PC-9 (cell line): ENCODE measurements at regions not wholly inside any gene's neighbourhood (a gene's known extent, or its start where the extent isn't known, plus 50 kb on each side); places are given as distances from the start of the nearest gene placed in this dataset.

Experiments used
- BruUV-seq: library from RNA; stranded (reverse); fragments of 400-500 nt; replicated peaks from 2 replicates; lab custom pipeline; 2021; lab: Mats Ljungman, UMichigan
- CTCF ChIA-PET: fragments of 300-600 bp; sonication (Branson Sonifier 250); formaldehyde crosslinking; loops from one replicate; lab custom pipeline; 2022; ENCODE audit warnings: antibody characterized with exemption; lab: Charles Lee
- POLR2A ChIA-PET: fragments of 300-600 bp; sonication (Branson Sonifier 250); formaldehyde crosslinking; loops from one replicate; lab custom pipeline; 2022; ENCODE audit warnings: antibody characterized with exemption; ENCODE audit not compliant: unreplicated experiment; lab: Charles Lee
- DNase-seq, 2 experiments: peaks; one replicate each; pipeline versions ENCODE4 v3.0.0 to v3.0.0-alpha.2; 2015 to 2022; ENCODE audit warnings: mixed read lengths in 1 of 2
- H2AFZ ChIP-seq: fragments of 200-600 bp; sonication (generic); 2 replicates; pipeline ENCODE4 v1.8.1; 2017; ENCODE audit warnings: antibody characterized with exemption
- H3F3A ChIP-seq: fragments of 200-600 bp; sonication (generic); 2 replicates; pipeline ENCODE4 v1.8.1; 2017; ENCODE audit warnings: antibody characterized with exemption, mild to moderate bottlenecking, low read depth; ENCODE audit not compliant: insufficient read depth
- H3K27ac ChIP-seq: fragments of 200-600 bp; sonication (generic); 2 replicates; pipeline ENCODE4 v1.6.1; 2016; ENCODE audit warnings: mixed run types
- H3K27me3 ChIP-seq: fragments of 200-600 bp; sonication (generic); 2 replicates; pipeline ENCODE4 v1.6.1; 2016; ENCODE audit warnings: low read depth, mixed run types; ENCODE audit not compliant: insufficient read depth
- H3K36me3 ChIP-seq: fragments of 200-600 bp; sonication (generic); 2 replicates; pipeline ENCODE4 v1.6.1; 2016; ENCODE audit warnings: low read depth, mixed run types
- H3K4me1 ChIP-seq: fragments of 200-600 bp; sonication (generic); replicated peaks from 2 replicates; pipeline ENCODE4 v1.6.1; 2016; ENCODE audit warnings: mixed run types; ENCODE audit not compliant: insufficient read depth
- H3K4me2 ChIP-seq: fragments of 200-600 bp; sonication (generic); 2 replicates; pipeline ENCODE4 v1.6.1; 2017; ENCODE audit warnings: mixed run types
- H3K4me3 ChIP-seq: fragments of 200-600 bp; sonication (generic); 2 replicates; pipeline ENCODE4 v1.6.1; 2016; ENCODE audit warnings: mixed run types
- H3K79me2 ChIP-seq: fragments of 200-600 bp; sonication (generic); 2 replicates; pipeline ENCODE4 v1.6.1; 2017; ENCODE audit warnings: low read depth, mixed run types
- H3K9me2 ChIP-seq: fragments of 200-600 bp; sonication (generic); 2 replicates; pipeline ENCODE4 v1.8.1; 2017; ENCODE audit warnings: mild to moderate bottlenecking; ENCODE audit not compliant: insufficient read depth
- H3K9me3 ChIP-seq: fragments of 200-600 bp; sonication (generic); 2 replicates; pipeline ENCODE4 v1.8.1; 2016; ENCODE audit warnings: low read depth; ENCODE audit not compliant: insufficient read depth
- H4K20me1 ChIP-seq: fragments of 200-600 bp; sonication (generic); 2 replicates; pipeline ENCODE4 v1.8.1; 2017; ENCODE audit not compliant: insufficient read depth
- CTCF ChIP-seq: fragments of 200-600 bp; sonication (generic); conservative IDR thresholded peaks from 2 replicates; pipeline ENCODE4 v1.6.1; 2017; ENCODE audit warnings: mixed run types, antibody characterized with exemption, mild to moderate bottlenecking, moderate library complexity
- EZH2 ChIP-seq: fragments of 200-600 bp; sonication (generic); IDR thresholded peaks from 2 replicates; pipeline ENCODE4 v1.8.0; 2017; ENCODE audit warnings: antibody characterized with exemption, low read depth
- intact Hi-C: fragments of 100-400 bp; cut with micrococcal nuclease; formaldehyde crosslinking; loops from one replicate; pipeline ENCODE4 v1.10.0; 2022; ENCODE audit not compliant: unreplicated experiment

GRCh38 chr4:110683601-110684000 is 60.7 kb upstream of the PITX2 start:
- no peak overlapping the region for H2AFZ ChIP-seq
- no peaks in the 10 kb centered on the region for H3K79me2 ChIP-seq
- POLR2A ChIA-PET = no interaction called here
- BruUV-seq = no TSS peak
- DNase-seq = no peak
- no peaks in the 10 kb centered on the region for H3K27me3 ChIP-seq
- no peaks in the 10 kb centered on the region for H3F3A ChIP-seq
- intact Hi-C loops = no loop called here
- H3K4me1 ChIP-seq = no peaks in the 10 kb centered on the region
- CTCF ChIA-PET = no interaction called here
- no peaks in the 10 kb centered on the region for H3K36me3 ChIP-seq
- no peak for TF ChIP-seq CTCF
- no peak for TF ChIP-seq EZH2
- H3K4me2 ChIP-seq = no peak overlapping the region
- no peaks in the 10 kb centered on the region for H4K20me1 ChIP-seq
- no peaks in the 10 kb centered on the region for H3K9me2 ChIP-seq
- no peaks in the 10 kb centered on the region for H3K9me3 ChIP-seq
- H3K27ac ChIP-seq = no peak overlapping the region
- no peak overlapping the region for H3K4me3 ChIP-seq

GRCh38 chr4:110702326-110702725 is 79.4 kb upstream of the PITX2 start:
- no peaks in the 10 kb centered on the region for H4K20me1 ChIP-seq
- intact Hi-C loops = no loop called here
- POLR2A ChIA-PET = no interaction called here
- no peak overlapping the region for H3K27ac ChIP-seq
- no peaks in the 10 kb centered on the region for H3K79me2 ChIP-seq
- H3K9me3 ChIP-seq = no peaks in the 10 kb centered on the region
- H3K27me3 ChIP-seq = no peaks in the 10 kb centered on the region
- H3K4me3 ChIP-seq = no peak overlapping the region
- no peaks in the 10 kb centered on the region for H3K9me2 ChIP-seq
- H3F3A ChIP-seq = no peaks in the 10 kb centered on the region
- H3K4me2 ChIP-seq = no peak overlapping the region
- CTCF ChIA-PET = no interaction called here
- BruUV-seq = no TSS peak
- H3K36me3 ChIP-seq = no peaks in the 10 kb centered on the region
- no peak for TF ChIP-seq EZH2
- no peak for TF ChIP-seq CTCF
- H3K4me1 ChIP-seq = no peaks in the 10 kb centered on the region
- no peak for DNase-seq
- H2AFZ ChIP-seq = no peak overlapping the region

- intact Hi-C loops = no loop called here
- Histone ChIP-seq H3K36me3 (no peaks in the 10 kb centered on the region), H3K79me2 (no peaks in the 10 kb centered on the region), H3K4me2 (no peak overlapping the region), H2AFZ (no peak overlapping the region), H4K20me1 (no peaks in the 10 kb centered on the region), H3K4me3 (no peak overlapping the region), H3F3A (no peaks in the 10 kb centered on the region), H3K27ac (no peak overlapping the region), H3K27me3 (no peaks in the 10 kb centered on the region), H3K4me1 (no peaks in the 10 kb centered on the region), H3K9me2 (no peaks in the 10 kb centered on the region), H3K9me3 (no peaks in the 10 kb centered on the region)
- ChIA-PET POLR2A (no interaction called here), CTCF (no interaction called here)
- DNase-seq = no peak
- no TSS peak for BruUV-seq
- TF ChIP-seq EZH2 = no peak
- TF ChIP-seq CTCF = no peak
Observed at GRCh38 chr4:110704748-110705439, 82.0 kb upstream of the PITX2 start.
